Stimulated activated CD4-positive, alpha-beta T cell treated with anti-CD3 and anti-CD28 coated beads, TNF-alpha, amount 100 ng/mL, for 48 hours (primary cell): ENCODE measurements at regions not wholly inside any gene's neighbourhood (a gene's known extent, or its start where the extent isn't known, plus 50 kb on each side); places are given as distances from the start of the nearest gene placed in this dataset.

Source experiments
- DNase-seq, 3 donors: peaks; one replicate each; pipeline ENCODE4 v3.0.0-alpha.2; 2020; ENCODE audit warnings: low read depth in 3 of 3

DNA sequence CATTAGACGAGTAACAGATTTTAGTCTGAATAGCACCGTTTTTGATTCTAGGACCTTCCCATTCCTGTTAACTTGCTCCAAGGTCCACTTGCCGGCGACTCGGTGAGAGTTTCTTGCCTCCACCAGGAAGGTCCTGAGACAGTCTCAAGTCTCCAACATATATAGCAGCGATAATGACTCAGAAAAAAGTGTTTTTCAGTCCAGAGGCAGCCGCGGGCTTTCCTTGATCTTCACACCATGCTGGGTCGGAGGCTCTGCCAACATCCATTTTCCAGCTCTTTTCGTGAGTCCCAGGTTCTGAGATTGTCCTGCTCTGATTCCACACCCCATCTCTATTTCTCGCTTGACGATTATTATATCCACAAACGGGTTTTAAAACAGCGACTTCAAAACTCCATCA lies 170.5 kb downstream of the GPX5 start:
- DNase-seq: no peak

DNA sequence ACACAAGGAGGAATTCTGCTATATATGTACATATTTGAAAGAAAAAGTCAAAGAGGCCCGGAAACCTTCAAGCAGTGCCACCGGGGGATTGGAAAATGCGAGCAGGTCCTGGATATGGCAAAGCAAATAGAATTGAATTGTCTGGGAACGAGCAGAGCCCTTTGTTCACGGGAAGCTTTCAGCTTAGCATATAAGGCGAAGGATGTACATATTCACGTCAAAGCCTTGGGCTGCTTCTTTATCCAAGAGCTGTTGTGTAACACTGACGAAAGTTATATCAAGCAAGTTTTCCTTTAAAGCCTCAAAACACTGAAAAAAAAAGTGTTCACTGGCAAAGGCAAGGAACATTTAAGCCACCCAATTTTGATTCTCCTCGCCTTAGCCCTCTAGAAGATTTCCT lies 171.0 kb downstream of the GPX5 start:
- DNase-seq: no peak

DNA sequence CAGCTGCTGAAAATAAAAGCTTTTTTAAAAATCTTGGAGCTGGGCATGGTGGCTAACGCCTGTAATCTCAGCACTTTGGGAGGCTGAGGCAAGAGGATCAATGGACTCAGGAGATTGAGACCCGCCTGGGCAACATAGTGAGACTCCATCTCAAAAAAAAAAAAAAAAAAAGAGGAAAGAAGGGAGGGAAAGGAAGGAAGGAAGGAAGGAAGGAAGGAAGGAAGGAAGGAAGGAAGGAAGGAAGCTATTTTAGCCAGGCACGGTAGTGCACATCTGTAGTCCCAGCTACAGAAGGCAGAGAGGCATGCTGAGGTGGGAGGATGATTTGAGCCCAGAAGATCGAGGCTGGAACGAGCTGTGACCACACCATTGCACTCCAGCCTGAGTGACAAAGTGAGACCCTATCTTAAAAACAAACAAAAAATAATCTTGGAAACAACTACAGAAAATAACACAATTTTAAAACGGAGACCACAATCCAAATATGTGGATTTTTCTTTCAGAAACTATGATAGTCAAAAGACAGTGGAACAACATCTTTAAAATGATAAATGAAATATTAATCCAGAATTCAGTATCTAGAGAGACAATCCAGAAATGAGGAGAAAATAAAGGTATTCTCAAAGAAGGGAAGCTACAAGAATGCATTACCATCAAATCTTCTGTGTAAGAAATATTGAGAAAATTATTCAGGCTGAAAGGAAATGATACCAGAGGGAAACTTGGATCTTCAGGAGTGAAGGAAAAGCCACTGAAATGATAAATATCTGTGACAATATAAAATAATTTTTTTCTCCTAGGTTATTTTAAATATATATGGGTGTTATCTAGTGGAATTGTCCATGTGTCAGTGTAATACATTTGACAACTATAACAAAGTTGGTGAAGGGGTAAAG lies 182.0 kb downstream of the GPX5 start:
- no peak for DNase-seq

- no peak for DNase-seq
These were observed 184.0 kb downstream of the GPX5 start for GRCh38 chr6:28709478-28710349.

DNA sequence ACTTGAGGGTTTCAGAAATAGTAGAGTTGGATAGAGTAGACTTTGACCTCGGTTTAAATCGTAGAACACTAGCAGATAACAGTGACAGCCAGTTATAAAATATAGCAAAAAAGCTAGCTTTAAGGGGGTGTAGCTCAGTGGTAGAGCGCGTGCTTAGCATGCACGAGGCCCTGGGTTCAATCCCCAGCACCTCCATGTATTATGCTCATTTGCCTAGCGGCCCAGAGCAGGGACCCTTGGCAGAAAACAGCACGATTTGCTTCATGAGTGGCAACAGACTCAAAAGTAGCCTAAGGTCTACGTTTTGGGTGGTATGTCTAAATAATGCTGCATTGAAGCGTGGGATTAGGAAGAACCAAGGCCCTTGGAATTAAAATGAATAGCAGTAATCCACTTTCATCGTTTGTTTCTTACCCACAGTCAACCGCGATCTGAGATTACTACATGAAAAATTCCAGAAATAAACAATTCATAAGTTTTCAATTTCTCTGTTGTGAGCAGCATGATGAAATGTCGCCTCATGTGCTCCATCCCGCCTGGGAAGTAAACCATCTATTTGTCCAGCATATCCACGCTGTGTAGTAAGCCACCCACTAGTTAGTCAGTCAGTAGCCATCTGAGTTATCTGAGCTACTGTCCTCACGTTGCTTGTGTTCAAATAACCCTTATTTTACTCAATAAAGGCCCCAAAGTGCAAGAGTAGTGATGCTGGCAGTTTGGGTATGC lies 184.9 kb downstream of the GPX5 start:
- DNase-seq: no peak

DNA sequence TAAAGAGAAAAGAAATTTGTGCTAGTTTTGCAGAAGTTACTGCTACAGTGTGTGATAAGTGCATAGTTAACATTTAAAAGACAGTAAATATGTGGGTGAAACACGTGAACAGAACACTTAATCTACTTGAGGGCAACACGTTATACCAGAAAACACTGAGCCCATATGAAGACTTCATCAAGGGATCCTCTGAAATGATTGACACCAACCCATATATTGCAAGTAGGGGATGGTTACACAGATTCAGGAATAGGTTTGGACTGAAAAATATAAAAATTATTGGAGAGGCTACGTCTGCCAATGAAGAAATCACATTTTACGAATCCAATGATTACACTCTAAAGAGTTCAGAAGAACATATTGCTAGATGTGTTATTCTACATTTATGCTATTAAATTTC lies 185.6 kb downstream of the GPX5 start:
- no peak for DNase-seq

DNA sequence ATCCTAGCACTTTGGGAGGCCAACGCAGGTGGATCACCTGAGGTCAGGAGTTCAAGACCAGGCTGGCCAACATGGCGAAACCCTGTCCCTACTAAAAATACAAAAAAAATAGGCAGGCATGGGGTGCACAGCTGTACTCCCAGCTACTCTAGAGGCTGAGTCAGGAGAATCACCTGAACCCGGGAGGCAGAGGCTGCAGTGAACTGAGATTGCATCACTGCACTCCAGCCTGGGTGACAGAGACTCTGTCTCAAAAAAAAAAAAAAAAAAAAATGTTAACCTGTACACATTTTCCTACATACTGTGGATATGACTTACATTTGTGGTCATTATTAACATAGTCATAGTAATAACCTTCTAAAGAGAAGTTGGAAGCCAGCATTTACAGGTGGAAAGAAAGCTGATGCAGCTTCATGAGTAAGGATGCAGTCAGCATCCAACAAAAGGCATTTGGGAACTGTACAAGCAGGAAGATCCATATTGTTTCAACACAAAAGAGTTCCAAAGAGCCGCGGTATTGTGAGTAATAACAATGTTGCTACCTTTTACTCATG lies 186.2 kb downstream of the GPX5 start:
- DNase-seq: no peak

DNA sequence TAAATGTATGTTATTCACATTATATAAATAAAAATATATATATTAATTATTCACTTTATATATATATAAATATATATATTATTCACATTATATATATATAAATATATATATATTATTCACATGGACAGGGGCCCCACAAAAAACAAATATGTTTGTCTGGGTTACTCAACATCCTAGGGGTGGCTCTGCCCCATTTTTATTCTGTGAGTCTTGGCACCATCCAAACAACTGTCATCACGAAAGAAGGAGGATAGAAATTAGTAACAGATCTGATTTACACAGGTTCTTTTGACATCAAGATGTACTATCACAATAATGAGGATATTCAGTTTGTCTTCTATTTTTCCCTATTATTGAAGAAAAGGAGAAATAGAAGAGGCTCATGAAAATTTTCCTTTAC lies 187.3 kb downstream of the GPX5 start:
- DNase-seq: no peak

GRCh38 chr6:28719275-28719940 lies 193.7 kb downstream of the GPX5 start:
- DNase-seq: peak in 1 of 3 donors; percentile 32

GRCh38 chr6:28720357-28721231 lies 194.9 kb downstream of the GPX5 start:
- no peak for DNase-seq

DNA sequence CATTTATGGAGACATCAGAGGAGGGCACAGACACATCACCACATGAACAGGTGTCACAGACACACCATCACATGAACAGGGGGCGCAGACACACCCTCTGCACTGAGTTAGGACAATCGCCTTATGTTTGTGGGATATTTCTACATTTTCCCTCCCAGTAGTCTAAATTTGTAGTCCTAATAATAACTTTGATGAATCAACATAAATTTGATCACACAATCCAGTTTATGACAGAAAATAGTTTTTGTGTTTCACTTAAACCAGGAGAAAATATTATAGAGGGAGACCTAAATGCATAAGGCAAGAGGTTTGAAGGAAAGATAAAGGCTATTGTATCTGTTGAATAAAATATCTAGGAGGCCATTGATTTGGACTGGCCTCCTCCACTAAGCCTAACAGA lies 195.7 kb downstream of the GPX5 start:
- no peak for DNase-seq

- no peak for DNase-seq
These were observed 198.7 kb downstream of the GPX5 start for GRCh38 chr6:28724395-28724794.

GRCh38 chr6:28725274-28725809 lies 198.4 kb downstream of the TRIM27 start:
- DNase-seq: no peak

DNA sequence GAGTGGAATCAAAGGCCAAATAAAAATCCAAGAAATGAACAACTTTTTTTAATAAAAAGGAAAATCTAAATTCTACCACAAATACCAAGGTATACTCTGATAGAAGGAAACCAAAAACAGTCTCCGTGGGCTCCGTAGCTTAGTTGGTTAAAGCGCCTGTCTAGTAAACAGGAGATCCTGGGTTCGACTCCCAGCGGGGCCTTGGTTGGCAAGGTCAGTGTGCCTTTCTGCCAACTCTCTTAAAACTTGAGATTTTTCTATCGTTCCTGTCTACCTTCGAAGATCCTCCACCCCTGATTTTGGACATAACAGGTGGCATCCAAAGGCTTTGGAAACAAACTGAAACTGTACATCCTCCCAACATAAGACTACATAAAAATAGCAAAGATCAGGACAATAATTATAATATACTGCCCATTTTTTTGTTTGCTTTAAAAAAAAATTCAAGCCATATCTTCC lies 197.9 kb downstream of the TRIM27 start:
- no peak for DNase-seq

- no peak for DNase-seq
These were observed 197.0 kb downstream of the TRIM27 start for GRCh38 chr6:28726569-28727309.

DNA sequence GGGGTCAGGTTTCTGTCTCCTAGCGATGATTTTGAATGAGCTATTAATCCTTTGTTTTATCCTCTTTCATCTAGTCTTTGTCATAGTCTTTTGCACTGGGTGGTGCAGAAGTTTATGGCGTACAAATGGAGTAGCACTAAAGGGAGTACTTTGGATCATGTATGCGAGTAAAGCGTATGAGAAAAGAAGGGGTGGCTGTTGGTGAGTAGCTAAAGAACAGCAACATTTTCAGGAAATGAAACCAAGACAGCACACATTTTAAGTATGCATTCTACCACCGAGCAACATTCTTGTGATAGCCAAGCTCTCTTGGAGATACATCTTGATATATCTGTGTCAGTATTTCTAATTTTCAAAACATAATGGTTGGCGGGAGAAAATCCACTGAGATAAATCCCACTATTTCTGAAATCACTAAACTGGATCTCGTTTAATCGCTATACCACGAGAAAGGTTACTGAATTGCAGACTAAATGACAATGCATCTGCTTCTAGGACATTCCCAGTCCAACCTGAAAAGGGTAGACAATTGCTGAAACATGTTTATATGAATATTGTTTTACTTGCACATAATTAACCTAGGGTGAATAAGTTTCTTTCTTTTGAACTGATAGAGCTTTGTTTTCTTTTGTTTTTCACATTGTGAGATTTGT lies 196.1 kb downstream of the TRIM27 start:
- DNase-seq: no peak

DNA sequence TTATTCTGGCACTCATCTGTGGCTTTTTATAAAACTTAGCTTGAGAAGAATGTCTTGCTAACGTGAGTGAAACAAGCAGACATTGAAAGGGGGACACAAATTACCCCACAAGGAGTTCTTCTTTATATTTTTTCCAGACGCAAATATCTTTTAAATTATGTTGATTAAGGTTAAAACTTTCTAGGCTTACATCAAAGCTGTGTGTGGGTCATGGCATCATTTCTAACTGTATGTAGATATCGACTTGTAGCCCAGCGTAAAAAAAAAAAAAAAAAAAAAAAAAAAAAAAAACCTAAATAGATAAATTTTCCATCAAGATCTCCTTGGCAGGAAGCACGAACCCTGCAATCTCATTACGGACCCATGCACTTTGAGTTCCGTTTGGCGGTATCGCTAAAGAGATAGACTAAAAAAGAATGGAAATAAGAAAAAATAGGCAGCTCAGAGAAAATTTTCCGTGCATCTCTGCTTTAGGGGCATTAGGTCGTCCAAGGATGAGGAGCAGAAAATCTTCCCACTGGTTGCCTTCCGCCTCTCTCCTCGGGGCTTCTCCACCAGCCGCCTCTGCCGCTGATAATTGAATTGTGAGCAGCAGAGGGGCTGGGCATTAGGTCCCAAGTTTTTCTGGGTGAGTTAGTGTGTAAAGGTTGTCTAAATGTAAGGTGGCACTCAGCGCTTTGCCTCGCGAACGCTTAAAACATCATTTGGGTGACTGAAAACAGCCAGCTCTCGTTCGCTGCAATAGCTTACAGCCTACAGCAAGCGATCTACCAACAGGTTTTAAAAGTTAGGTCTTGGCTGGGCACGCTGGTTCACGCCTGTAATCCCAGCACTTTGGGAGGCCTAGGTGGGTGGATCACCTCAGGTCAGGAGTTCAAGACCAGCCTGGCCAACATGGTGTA lies 194.0 kb downstream of the TRIM27 start:
- no peak for DNase-seq

GRCh38 chr6:28732052-28732451 lies 191.7 kb downstream of the TRIM27 start:
- DNase-seq: no peak
